HG02973 (cell line): ENCODE measurements at regions not wholly inside any gene's neighbourhood (a gene's known extent, or its start where the extent isn't known, plus 50 kb on each side); places are given as distances from the start of the nearest gene placed in this dataset.
"Not testable (repeated sequence)": the region's sequence is repeated elsewhere in the genome, so short reads cannot be mapped to it uniquely, and the experiment has no call there.

ENCODE experiments used
- ATAC-seq: cut with Tn5 transposase; IDR thresholded peaks from one replicate; pipeline ENCODE4 v1.9.1; 2021; ENCODE audit warnings: moderate library complexity; ENCODE audit not compliant: unreplicated experiment

GRCh38 chr22:22756109-22756508, 111.7 kb downstream of the GGTLC2 start:
- no peak for ATAC-seq

DNA sequence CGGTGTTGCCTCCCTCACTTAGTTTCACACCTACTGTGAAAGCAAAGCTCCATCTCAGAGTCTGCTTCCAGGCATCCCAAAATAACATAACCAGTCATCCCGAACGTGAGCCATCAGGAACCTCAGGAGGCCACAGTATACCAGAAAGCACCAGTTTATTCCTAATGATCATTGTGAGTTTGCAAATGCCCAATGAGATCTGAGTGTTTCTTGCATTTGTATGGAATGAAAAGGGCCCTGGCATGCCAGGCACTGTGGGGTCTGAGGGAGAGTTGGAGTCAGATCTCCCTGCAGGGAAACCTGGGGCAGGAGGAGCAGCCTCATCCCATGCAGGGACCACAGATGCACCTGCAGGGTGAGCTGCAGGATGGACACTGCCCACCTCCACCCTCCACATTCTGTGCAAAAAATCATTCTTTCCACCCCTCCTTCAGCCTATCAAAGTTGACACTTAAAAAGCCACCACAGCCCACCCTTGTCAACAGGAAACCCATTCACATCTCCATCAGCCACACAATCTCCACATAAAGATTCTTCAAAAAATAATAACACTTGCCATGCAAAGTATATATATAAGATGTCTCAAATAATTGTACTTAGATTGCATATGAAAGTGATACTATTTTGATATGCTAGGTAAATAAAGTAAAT, 112.3 kb downstream of the GGTLC2 start:
- not testable (repeated sequence) for ATAC-seq

DNA sequence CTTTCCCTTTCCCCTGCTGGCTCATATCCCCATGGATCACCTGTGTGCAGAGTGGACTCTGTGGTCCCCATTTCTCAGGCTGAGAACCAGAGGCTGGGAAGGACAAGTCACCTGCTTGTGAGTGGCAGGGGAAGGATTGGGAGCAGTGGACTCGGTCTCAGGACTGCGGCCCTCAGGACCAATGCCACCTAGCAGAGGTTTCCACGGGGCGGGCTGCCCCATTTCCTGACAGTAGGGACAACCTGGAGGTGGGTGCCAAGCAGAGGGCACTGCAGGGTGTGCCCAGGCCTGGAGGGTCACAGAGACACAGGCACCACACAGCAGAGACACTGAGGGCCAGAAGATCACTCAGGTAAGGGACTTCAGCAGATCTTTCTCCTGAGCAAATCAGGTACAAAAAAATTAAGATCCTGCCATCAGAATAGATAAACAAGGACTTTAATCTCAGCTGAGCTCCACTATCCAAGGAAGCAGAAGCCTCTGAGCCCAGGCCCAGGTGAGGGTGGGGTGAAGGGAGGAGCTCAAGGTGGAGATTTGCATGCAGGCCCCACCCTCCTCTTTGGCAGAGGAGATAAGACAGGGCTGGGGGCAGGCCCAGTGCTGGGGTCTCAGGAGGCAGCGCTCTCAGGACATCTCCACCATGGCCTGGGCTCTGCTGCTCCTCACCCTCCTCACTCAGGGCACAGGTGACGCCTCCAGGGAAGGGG, 113.8 kb downstream of the GGTLC2 start:
- ATAC-seq: not testable (repeated sequence)

GRCh38 chr22:22759371-22759770, 115.0 kb downstream of the GGTLC2 start:
- no peak for ATAC-seq

- no peak for ATAC-seq
These were observed 115.6 kb downstream of the GGTLC2 start for GRCh38 chr22:22759889-22760546.

DNA sequence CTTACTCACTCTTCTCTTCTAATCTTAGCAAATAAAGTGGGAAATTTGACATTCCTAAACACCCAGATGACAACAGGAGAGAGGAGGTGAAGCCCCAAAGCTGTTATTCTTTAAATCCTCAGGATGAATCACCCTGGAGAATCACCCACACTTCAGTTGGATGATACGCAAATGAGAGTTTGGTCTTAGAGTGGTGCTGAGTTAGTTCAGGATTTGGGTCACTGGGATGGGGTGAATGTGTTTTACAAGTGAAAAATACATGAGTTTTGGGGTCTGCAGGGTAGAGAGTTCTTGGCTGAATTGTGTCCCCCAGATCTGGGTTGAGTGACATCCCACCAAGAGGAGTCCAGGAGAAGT, 117.2 kb downstream of the GGTLC2 start:
- no peak for ATAC-seq

- ATAC-seq: no peak
These were observed 117.8 kb downstream of the GGTLC2 start for GRCh38 chr22:22761963-22762772.

GRCh38 chr22:22763512-22763911, 119.1 kb downstream of the GGTLC2 start:
- ATAC-seq: no peak

DNA sequence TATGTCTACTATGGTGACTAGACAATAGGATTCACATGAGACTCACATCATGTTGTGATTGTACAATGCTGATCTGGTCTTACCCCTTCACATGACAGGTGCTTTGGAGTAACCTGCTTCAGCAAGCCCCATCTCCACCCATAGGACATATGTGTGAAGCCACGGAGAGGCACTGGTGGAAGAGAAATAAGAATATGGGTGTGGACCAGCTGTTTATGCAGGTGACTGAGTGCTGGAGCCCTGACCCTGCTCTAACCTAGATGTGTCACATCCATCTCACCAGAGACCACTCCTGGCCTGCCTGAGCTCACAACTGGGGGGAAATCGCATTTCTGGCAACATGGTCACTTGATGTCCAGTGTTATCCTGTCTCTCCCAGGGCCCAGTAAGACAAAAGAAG, 119.7 kb downstream of the GGTLC2 start:
- ATAC-seq: no peak

DNA sequence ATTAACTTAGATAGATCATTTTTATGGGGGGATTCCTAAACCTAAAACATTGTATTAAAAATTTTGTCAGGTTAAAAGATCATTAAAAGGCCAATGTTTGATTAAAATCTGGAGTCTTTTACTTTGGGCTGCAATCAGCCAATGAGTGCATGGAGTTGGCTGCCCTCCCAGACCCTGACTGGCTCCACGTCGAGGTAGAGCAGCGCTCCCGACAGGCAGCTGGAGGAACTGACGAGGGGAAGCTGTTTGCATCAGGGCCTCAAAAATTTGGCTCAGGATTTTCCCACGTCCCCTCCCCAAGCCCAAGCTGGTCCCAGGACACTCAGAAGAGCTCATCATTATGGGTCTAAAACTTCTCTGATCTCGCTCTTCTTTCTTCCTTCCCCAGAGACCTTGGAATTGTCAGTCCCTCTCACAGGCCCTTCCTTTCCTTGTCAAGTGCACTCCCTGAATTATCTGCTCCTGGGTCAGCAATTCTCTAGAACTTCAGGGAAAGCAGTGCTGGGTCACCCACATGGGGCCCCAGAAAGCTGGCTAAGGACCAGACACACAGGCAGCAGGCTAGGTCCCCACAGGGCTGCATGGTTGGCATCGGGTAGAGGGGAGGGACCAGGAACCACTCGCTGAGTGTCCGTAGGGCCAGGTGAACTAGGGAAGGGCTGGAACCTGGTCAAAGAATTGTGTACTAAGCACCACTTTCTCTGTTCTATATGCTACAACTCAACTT, 119.6 kb upstream of the IGLL5 start:
- no peak for ATAC-seq

- no peak for ATAC-seq
These were observed 118.7 kb upstream of the IGLL5 start for GRCh38 chr22:22768885-22769284.

DNA sequence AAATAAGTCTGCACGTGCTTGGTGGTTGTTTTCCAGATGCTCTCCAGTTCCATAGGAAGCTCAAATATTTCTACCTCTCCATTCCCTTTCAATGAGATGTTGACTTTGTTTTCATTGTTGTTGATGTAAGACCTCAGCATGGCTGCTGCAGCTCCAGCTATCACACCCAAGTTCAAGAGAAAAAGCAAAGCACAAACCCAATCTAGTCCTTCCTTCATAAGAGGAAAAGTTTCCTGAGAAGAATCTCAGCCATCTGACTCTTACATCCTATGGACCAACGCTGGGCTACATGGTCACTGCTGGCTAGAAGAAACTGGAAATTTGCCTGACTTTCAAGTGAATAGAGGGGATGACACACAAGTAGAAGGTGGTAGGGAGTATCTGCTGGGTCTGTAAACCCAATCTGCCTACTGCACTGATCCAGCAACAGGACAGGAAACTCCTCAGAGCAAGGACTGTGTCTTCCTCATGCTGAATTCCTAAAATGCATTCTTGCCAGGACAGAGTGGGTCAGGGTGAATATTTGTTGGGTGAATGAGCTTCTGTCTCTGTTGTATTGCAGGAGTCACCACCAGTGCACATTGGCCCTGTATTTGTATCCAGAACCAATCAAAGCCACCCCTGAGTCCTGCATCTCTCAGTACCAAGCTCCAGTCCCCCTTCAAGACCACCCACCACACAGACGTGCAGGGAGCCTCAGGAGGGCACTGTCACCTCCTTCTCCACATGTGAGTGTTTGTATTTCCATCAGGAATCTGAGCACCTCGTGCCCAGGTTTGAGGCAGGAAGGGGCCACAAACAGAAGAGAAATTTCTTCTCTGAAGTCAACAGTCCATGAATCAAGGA, 118.0 kb upstream of the IGLL5 start:
- ATAC-seq: no peak

GRCh38 chr22:22770280-22770871, 117.2 kb upstream of the IGLL5 start:
- no peak for ATAC-seq

GRCh38 chr22:22770881-22771280, 116.7 kb upstream of the IGLL5 start:
- ATAC-seq: no peak

- ATAC-seq: no peak
These were observed 115.8 kb upstream of the IGLL5 start for GRCh38 chr22:22771696-22772377.

- ATAC-seq: no peak
These were observed 115.2 kb upstream of the IGLL5 start for GRCh38 chr22:22772396-22772795.

- ATAC-seq: no peak
These were observed 114.7 kb upstream of the IGLL5 start for GRCh38 chr22:22772883-22773282.

DNA sequence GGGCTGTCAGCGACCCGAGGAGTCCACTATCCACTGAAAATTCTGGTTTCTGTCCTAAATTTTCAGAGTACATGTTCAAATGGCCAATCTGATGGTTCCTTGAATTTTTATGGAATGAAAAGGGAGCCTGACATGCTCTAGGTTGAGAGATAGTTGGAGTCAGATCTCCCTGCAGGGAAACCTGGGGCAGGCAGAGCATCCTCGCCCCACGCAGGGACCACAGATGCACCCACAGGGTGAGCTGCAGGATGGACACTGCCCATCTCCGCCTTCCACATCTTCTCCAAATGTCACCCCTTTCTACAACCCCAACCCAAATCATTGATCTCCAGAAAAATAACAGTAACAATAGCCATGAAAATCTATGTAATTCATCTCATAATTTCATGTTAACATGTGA, 114.2 kb upstream of the IGLL5 start:
- ATAC-seq: no peak
